MM.1S (cell line): ENCODE measurements at regions not wholly inside any gene's neighbourhood (a gene's known extent, or its start where the extent isn't known, plus 50 kb on each side); places are given as distances from the start of the nearest gene placed in this dataset.

ENCODE experiments used
- CTCF ChIP-seq: fragments of 300-600 bp; sonication (generic); IDR thresholded peaks from 2 replicates; pipeline ENCODE4 v1.5.1; 2016; ENCODE audit warnings: antibody characterized with exemption, low read length, mixed read lengths
- EZH2phosphoT487 ChIP-seq: fragments of 300-600 bp; sonication (generic); IDR thresholded peaks from 2 replicates; pipeline ENCODE4 v1.6.1; 2018; ENCODE audit warnings: antibody characterized with exemption, low read length

GRCh38 chr20:12679447-12679846, 329.3 kb upstream of the SPTLC3 start:
- TF ChIP-seq CTCF: no peak
- no peak for TF ChIP-seq EZH2phosphoT487
